ENCODE measurements at regions not wholly inside any gene's neighbourhood (a gene's known extent, or its start where the extent isn't known, plus 50 kb on each side); places are given as distances from the start of the nearest gene placed in this dataset.

DNA sequence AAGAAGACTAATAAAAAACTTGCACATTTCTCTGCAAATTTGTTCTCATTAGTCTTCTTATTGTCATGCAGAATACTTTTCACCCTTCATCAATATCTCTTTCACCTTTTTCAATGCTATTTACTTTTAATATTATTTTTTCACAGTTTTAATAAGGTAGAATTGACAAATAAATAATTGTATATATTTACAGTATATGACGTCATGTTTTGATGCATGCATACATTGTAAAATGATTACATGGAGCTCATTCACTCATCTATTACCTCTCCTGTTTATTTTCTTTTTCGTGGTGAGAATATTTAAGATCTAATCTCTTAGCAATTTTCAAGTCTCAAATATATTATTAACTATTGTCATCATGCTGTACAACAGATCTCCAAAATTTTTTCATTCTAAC is 658.2 kb upstream of the MKI67 start:
- TF ChIP-seq, protein P1, sequence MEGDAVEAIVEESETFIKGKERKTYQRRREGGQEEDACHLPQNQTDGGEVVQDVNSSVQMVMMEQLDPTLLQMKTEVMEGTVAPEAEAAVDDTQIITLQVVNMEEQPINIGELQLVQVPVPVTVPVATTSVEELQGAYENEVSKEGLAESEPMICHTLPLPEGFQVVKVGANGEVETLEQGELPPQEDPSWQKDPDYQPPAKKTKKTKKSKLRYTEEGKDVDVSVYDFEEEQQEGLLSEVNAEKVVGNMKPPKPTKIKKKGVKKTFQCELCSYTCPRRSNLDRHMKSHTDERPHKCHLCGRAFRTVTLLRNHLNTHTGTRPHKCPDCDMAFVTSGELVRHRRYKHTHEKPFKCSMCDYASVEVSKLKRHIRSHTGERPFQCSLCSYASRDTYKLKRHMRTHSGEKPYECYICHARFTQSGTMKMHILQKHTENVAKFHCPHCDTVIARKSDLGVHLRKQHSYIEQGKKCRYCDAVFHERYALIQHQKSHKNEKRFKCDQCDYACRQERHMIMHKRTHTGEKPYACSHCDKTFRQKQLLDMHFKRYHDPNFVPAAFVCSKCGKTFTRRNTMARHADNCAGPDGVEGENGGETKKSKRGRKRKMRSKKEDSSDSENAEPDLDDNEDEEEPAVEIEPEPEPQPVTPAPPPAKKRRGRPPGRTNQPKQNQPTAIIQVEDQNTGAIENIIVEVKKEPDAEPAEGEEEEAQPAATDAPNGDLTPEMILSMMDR (IDR thresholded peaks at IDR 0.05; ENCODE audit: low read depth, low read length): no peak
- no peak for TF ChIP-seq EZH2phosphoT487 (IDR thresholded peaks at IDR 0.05; ENCODE audit: low read depth)

Measured in OCI-LY3 (cell line).